Breast epithelium (tissue), 3 donors: ENCODE measurements at regions not wholly inside any gene's neighbourhood (a gene's known extent, or its start where the extent isn't known, plus 50 kb on each side); places are given as distances from the start of the nearest gene placed in this dataset.

Source experiments
- CTCF ChIP-seq, 3 donors: fragments of 450-650 bp; IDR thresholded peaks; one replicate each; pipeline ENCODE4 v1.5.1; 2016 to 2017; ENCODE audit warnings: antibody characterized with exemption in 3 of 3, mild to moderate bottlenecking in 3 of 3, moderate library complexity in 3 of 3
- POLR2A ChIP-seq: fragments of 450-650 bp; IDR thresholded peaks from one replicate; pipeline ENCODE4 v1.6.1; 2016; ENCODE audit warnings: antibody characterized with exemption, mild to moderate bottlenecking, moderate library complexity
- POLR2AphosphoS5 ChIP-seq, 3 donors: sonication (generic); formaldehyde crosslinking; IDR thresholded peaks; one replicate each; pipeline ENCODE4 v1.6.1; 2017; ENCODE audit warnings: antibody characterized with exemption in 3 of 3

GRCh38 chr1:170445096-170445495, 86.9 kb upstream of the GORAB start:
- TF ChIP-seq CTCF (IDR thresholded peaks at IDR 0.05) (no peak), POLR2AphosphoS5 (IDR thresholded peaks at IDR 0.05) (no peak), POLR2A (no peak)
